ENCODE measurements at regions not wholly inside any gene's neighbourhood (a gene's known extent, or its start where the extent isn't known, plus 50 kb on each side); places are given as distances from the start of the nearest gene placed in this dataset.

GRCh38 chr16:87070657-87071056, 246.5 kb downstream of the C16orf95 start:
- no peak for TF ChIP-seq TAF1 (IDR thresholded peaks at IDR 0.05; ENCODE audit: borderline replicate concordance, insufficient read depth, low read length)
- no peak for TF ChIP-seq SIN3A (IDR thresholded peaks at IDR 0.05; ENCODE audit: borderline replicate concordance, insufficient read depth, low read length)
- no peak for TF ChIP-seq POLR2AphosphoS5 (IDR thresholded peaks at IDR 0.05; ENCODE audit: low read depth, low read length)
- TF ChIP-seq, protein P1, sequence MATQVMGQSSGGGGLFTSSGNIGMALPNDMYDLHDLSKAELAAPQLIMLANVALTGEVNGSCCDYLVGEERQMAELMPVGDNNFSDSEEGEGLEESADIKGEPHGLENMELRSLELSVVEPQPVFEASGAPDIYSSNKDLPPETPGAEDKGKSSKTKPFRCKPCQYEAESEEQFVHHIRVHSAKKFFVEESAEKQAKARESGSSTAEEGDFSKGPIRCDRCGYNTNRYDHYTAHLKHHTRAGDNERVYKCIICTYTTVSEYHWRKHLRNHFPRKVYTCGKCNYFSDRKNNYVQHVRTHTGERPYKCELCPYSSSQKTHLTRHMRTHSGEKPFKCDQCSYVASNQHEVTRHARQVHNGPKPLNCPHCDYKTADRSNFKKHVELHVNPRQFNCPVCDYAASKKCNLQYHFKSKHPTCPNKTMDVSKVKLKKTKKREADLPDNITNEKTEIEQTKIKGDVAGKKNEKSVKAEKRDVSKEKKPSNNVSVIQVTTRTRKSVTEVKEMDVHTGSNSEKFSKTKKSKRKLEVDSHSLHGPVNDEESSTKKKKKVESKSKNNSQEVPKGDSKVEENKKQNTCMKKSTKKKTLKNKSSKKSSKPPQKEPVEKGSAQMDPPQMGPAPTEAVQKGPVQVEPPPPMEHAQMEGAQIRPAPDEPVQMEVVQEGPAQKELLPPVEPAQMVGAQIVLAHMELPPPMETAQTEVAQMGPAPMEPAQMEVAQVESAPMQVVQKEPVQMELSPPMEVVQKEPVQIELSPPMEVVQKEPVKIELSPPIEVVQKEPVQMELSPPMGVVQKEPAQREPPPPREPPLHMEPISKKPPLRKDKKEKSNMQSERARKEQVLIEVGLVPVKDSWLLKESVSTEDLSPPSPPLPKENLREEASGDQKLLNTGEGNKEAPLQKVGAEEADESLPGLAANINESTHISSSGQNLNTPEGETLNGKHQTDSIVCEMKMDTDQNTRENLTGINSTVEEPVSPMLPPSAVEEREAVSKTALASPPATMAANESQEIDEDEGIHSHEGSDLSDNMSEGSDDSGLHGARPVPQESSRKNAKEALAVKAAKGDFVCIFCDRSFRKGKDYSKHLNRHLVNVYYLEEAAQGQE (IDR thresholded peaks at IDR 0.05; ENCODE audit: insufficient read depth in 1 of 2, low read depth in 2 of 2, low read length in 2 of 2): no peak
- TF ChIP-seq FOXP2 (optimal IDR thresholded peaks at IDR 0.05; ENCODE audit: borderline replicate concordance, extremely low read depth, extremely low read length, insufficient read depth): no peak
